ENCODE measurements at regions not wholly inside any gene's neighbourhood (a gene's known extent, or its start where the extent isn't known, plus 50 kb on each side); places are given as distances from the start of the nearest gene placed in this dataset.

- no peaks in the 10 kb centered on the region for H3K27me3 ChIP-seq (ENCODE audit: insufficient read depth, low read length)
- H3K9me3 ChIP-seq (ENCODE audit: control insufficient read depth, low read depth, low read length), result no peaks in the 10 kb centered on the region
- Mint-ChIP-seq H3K27ac (no peak overlapping the region), H3K4me1 (peaks cover 8 to 10% of the 10 kb centered on the region in 2 experiments; a peak in 3 of 4 replicates), H3K27me3 (ENCODE audit: low read depth) (peaks cover 2% of the 10 kb centered on the region; the same call in 1 of the 2 replicates), H3K4me3 (no peak overlapping the region), H3K36me3 (ENCODE audit: insufficient read depth in 1 of 3, low read depth in 3 of 3) (no peaks in the 10 kb centered on the region), H3K9me3 (no peaks in the 10 kb centered on the region)
- H2BK120ac ChIP-seq (ENCODE audit: low read depth, low read length, poor library complexity, severe bottlenecking), result no peak overlapping the region
- H2AFZ ChIP-seq (ENCODE audit: low read length), result no peak overlapping the region
- no peak overlapping the region for H2BK5ac ChIP-seq (ENCODE audit: insufficient read length, low read length)
- no peak overlapping the region for H3K27ac ChIP-seq (ENCODE audit: insufficient read length, low read depth, low read length)
- no peak overlapping the region for H3T11ph ChIP-seq (ENCODE audit: low read length)
- no peak overlapping the region for H2BK20ac ChIP-seq (ENCODE audit: low read depth, low read length, poor library complexity, severe bottlenecking)
- H3K56ac ChIP-seq (ENCODE audit: insufficient read length, low read depth, low read length), result no peak overlapping the region
- no peak overlapping the region for H3K9ac ChIP-seq (ENCODE audit: extremely low read depth, insufficient read length, low read length)
- H3K23ac ChIP-seq (ENCODE audit: insufficient read length, low read depth, low read length), result no peak overlapping the region
- no peak overlapping the region for H4K8ac ChIP-seq (replicated peaks; ENCODE audit: insufficient read length, low read depth, low read length)
- no peak overlapping the region for H3K18ac ChIP-seq (ENCODE audit: insufficient read length, low read depth, low read length)
- H2AK5ac ChIP-seq (ENCODE audit: insufficient read length, low read length), result no peak overlapping the region
- H2BK12ac ChIP-seq (ENCODE audit: insufficient read length, low read depth, low read length), result no peak overlapping the region
- no peaks in the 10 kb centered on the region for H3K79me2 ChIP-seq (ENCODE audit: insufficient read depth, low read length)
- H3K14ac ChIP-seq (ENCODE audit: insufficient read depth, low read length), result no peak overlapping the region
- no peaks in the 10 kb centered on the region for H4K20me1 ChIP-seq (ENCODE audit: control insufficient read depth, insufficient read depth, insufficient read length)
- no peak for DNase-seq
- no peak for TF ChIP-seq CTCF (conservative IDR thresholded peaks at IDR 0.05)
- no peak overlapping the region for H4K91ac ChIP-seq (ENCODE audit: insufficient read length, low read depth, low read length)
- no peaks in the 10 kb centered on the region for H3K23me2 ChIP-seq (ENCODE audit: insufficient read length, low read depth, low read length, poor library complexity, severe bottlenecking)
- H3K4me1 ChIP-seq (ENCODE audit: insufficient read depth, low read length), result no peaks in the 10 kb centered on the region
- H4K5ac ChIP-seq (ENCODE audit: insufficient read length, low read depth, low read length), result no peak overlapping the region
- H3K4ac ChIP-seq (ENCODE audit: low read depth, low read length), result no peak overlapping the region
- no peaks in the 10 kb centered on the region for H3K79me1 ChIP-seq (ENCODE audit: insufficient read depth, low read depth, low read length, poor library complexity, severe bottlenecking)
- no peak overlapping the region for H2BK15ac ChIP-seq (ENCODE audit: low read depth, low read length)
- WGBS (ENCODE audit: extremely low coverage, insufficient read length, low lambda C conversion rate), result no CpG with 5 or more reads among the region's 10 CpGs
- H3K4me2 ChIP-seq (ENCODE audit: insufficient read depth, insufficient read length, low read length), result no peak overlapping the region
These were observed 415.5 kb downstream of the MEIS1 start for GRCh38 chr2:66850376-66850775.

Data from H9 (cell line).